ENCODE measurements at regions not wholly inside any gene's neighbourhood (a gene's known extent, or its start where the extent isn't known, plus 50 kb on each side); places are given as distances from the start of the nearest gene placed in this dataset.

DNA sequence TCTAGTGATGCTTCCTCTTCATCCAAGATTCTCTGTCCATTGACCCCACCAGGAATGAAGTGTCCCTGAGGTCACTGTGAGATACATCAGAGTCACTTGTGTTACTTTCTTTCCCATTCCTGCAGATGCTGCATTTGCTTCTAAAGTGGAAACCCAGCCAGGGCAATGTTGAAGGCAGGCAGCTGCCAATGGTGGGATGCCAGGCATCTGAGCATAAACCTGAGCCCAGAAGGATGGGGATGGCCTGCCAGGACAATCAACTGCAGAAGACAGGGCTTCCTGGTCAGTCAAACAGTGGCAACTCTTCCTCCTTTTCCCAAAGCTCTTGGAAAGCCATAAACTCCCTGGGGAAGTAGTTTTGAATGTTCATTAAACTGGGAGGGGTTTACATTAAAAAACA is 178.0 kb upstream of the TMEM132C start:
- TF ChIP-seq, protein P1, sequence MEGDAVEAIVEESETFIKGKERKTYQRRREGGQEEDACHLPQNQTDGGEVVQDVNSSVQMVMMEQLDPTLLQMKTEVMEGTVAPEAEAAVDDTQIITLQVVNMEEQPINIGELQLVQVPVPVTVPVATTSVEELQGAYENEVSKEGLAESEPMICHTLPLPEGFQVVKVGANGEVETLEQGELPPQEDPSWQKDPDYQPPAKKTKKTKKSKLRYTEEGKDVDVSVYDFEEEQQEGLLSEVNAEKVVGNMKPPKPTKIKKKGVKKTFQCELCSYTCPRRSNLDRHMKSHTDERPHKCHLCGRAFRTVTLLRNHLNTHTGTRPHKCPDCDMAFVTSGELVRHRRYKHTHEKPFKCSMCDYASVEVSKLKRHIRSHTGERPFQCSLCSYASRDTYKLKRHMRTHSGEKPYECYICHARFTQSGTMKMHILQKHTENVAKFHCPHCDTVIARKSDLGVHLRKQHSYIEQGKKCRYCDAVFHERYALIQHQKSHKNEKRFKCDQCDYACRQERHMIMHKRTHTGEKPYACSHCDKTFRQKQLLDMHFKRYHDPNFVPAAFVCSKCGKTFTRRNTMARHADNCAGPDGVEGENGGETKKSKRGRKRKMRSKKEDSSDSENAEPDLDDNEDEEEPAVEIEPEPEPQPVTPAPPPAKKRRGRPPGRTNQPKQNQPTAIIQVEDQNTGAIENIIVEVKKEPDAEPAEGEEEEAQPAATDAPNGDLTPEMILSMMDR (IDR thresholded peaks at IDR 0.05; ENCODE audit: extremely low read depth, insufficient read depth, missing control alignments): no peak
- in situ Hi-C loops (cut with MboI; ENCODE audit: low pct_unique_long_range_greater_than_20kb, low sequenced_read_pairs, unreplicated experiment): no loop called here
- no peak for DNase-seq (ENCODE audit: low spot score)

DNA sequence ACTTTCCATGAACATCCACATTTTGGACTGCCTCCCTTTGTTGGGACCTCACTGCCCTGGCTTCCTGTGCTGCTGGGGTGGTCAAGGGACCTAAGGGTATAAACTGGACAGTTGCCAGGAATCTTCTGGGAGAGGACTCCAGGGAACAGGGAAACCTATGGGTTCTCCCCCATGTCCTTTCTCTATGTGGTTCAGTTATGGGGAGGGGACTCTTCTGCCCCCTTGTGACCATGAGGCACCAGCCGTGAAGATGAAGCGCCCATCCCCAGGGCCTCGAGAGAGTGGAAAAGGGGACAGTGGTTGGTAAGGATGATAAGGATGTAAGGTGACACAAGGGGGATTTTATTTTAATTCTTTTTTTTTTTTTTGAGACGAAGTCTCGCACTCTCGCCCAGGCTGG is 177.0 kb upstream of the TMEM132C start:
- TF ChIP-seq, protein P1 (IDR thresholded peaks at IDR 0.05; ENCODE audit: extremely low read depth, insufficient read depth, missing control alignments): no peak
- no peak for DNase-seq (ENCODE audit: low spot score)
- in situ Hi-C loops (cut with MboI; ENCODE audit: low pct_unique_long_range_greater_than_20kb, low sequenced_read_pairs, unreplicated experiment): no loop called here

DNA sequence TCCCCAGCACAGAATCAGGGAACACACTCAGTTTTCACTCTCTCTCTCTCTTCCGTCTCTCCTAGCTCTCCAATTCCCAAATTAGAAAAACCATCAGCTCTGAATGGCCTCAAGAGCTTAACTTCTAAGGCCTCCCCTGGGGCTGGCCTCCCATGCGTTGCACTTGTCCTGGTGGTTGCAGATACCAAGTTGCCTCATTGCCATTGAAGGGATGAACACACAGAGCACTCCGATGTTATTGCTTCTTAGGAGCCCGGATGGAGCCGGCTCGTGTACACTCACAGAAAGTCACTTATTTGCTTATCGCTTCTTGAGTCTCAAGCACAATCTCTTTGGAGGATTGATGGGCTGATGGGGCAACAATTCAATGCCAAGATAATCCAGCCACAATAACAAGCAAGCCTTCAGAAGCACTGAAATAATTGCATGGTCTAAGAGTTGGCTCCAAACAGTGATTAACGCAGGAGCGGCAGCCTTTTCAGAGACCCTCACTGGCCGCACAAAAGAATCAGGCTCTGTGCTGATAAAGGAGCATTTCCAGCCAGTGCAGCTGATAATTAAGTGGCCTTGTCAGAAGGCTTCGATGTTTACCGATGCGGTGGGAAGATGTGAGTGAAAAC is 175.8 kb upstream of the TMEM132C start:
- DNase-seq (ENCODE audit: low spot score): no peak
- in situ Hi-C loops (cut with MboI; ENCODE audit: low pct_unique_long_range_greater_than_20kb, low sequenced_read_pairs, unreplicated experiment): no loop called here
- TF ChIP-seq, protein P1 (IDR thresholded peaks at IDR 0.05; ENCODE audit: extremely low read depth, insufficient read depth, missing control alignments): no peak

DNA sequence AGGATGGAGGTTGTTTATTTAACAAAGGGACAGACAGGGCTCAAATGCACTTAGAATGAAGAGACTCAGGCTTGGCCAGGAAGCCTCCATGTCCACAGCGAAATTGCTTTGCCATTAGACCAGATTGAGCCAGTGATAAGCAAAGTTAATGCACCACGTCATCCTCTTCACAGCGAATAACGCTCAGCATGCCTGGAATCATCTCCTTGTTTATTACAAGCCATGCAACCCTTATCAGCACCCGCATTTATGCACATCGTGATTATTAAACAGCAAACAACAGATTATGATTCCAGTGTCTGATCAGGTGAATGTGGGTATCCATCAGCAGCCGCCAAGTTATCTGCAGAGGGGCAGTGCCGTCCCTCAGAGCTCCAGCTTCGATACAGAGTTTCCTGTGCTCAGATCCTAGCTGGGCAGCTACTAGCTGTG is 175.0 kb upstream of the TMEM132C start:
- no peak for DNase-seq (ENCODE audit: low spot score)
- in situ Hi-C loops (cut with MboI; ENCODE audit: low pct_unique_long_range_greater_than_20kb, low sequenced_read_pairs, unreplicated experiment): no loop called here
- TF ChIP-seq, protein P1 (IDR thresholded peaks at IDR 0.05; ENCODE audit: extremely low read depth, insufficient read depth, missing control alignments): no peak

DNA sequence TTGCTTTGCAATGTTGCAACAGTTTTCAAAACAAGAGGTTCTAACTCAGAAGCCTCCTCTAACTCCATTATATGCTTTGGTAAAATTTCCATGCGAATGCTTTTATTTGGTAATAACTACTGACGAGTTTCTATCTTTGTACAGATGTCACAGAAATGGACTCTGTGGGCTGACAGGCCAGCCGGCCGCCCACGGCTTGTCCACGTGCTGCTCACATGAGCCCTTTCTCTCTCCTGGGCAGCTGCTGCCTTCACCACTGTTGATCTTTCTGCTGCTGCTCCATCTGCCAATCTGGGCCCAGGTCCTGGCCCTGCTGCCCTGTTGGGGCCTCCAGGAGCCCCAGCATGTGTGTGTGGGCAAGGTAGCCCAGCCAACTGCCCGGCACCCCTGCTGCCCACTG is 168.2 kb upstream of the TMEM132C start:
- in situ Hi-C loops (cut with MboI; ENCODE audit: low pct_unique_long_range_greater_than_20kb, low sequenced_read_pairs, unreplicated experiment): no loop called here
- TF ChIP-seq, protein P1 (IDR thresholded peaks at IDR 0.05; ENCODE audit: extremely low read depth, insufficient read depth, missing control alignments): no peak
- no peak for DNase-seq (ENCODE audit: low spot score)

DNA sequence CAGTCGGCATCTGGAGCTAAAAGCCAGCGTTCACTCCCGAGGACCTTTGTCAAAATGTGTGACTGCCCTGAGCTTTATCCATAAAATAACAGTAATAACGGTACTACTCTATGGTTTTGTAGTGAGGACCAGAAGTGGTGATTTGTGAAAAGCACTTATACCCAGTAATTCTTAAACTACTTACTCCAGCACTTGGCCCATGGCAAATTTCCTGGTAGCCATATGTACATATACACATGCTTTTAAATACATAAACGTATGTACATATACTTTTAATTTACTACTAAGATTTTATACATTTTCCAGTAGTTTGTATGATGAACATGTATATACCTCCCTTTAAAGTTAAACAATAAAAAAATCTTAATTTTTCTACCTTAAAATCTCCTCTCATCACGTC is 163.8 kb upstream of the TMEM132C start:
- in situ Hi-C loops (cut with MboI; ENCODE audit: low pct_unique_long_range_greater_than_20kb, low sequenced_read_pairs, unreplicated experiment): no loop called here
- TF ChIP-seq, protein P1 (IDR thresholded peaks at IDR 0.05; ENCODE audit: extremely low read depth, insufficient read depth, missing control alignments): no peak
- no peak for DNase-seq (ENCODE audit: low spot score)

All from GM13977 (cell line).